ENCODE measurements at regions not wholly inside any gene's neighbourhood (a gene's known extent, or its start where the extent isn't known, plus 50 kb on each side); places are given as distances from the start of the nearest gene placed in this dataset.

- DNase-seq (ENCODE audit: low read depth): no peak
- no peak for TF ChIP-seq CTCF (conservative IDR thresholded peaks at IDR 0.05; ENCODE audit: low read depth, low read length)
- no peak overlapping the region for H3K4me3 ChIP-seq (ENCODE audit: low read length)
Observed at GRCh38 chr2:41464395-41464794, 583.4 kb upstream of the PKDCC start.

GRCh38 chr2:41475959-41476358, 571.9 kb upstream of the PKDCC start:
- no peak for TF ChIP-seq CTCF (conservative IDR thresholded peaks at IDR 0.05; ENCODE audit: low read depth, low read length)
- no peak overlapping the region for H3K4me3 ChIP-seq (ENCODE audit: low read length)
- no peak for DNase-seq (ENCODE audit: low read depth)

GRCh38 chr2:41482659-41483058, 565.2 kb upstream of the PKDCC start:
- no peak overlapping the region for H3K4me3 ChIP-seq (ENCODE audit: low read length)
- no peak for TF ChIP-seq CTCF (conservative IDR thresholded peaks at IDR 0.05; ENCODE audit: low read depth, low read length)
- DNase-seq (ENCODE audit: low read depth): no peak

GRCh38 chr2:41483226-41483625, 564.6 kb upstream of the PKDCC start:
- H3K4me3 ChIP-seq (ENCODE audit: low read length): no peak overlapping the region
- TF ChIP-seq CTCF (conservative IDR thresholded peaks at IDR 0.05; ENCODE audit: low read depth, low read length): no peak
- DNase-seq (ENCODE audit: low read depth): no peak

GRCh38 chr2:41483982-41484857, 563.6 kb upstream of the PKDCC start:
- no peak for TF ChIP-seq CTCF (conservative IDR thresholded peaks at IDR 0.05; ENCODE audit: low read depth, low read length)
- H3K4me3 ChIP-seq (ENCODE audit: low read length): no peak overlapping the region
- DNase-seq (ENCODE audit: low read depth): no peak

- H3K4me3 ChIP-seq (ENCODE audit: low read length): no peak overlapping the region
- DNase-seq (ENCODE audit: low read depth): no peak
- TF ChIP-seq CTCF (conservative IDR thresholded peaks at IDR 0.05; ENCODE audit: low read depth, low read length): no peak
Observed at GRCh38 chr2:41484858-41485234, 563.0 kb upstream of the PKDCC start.

GRCh38 chr2:41486948-41487347, 560.9 kb upstream of the PKDCC start:
- no peak for DNase-seq (ENCODE audit: low read depth)
- H3K4me3 ChIP-seq (ENCODE audit: low read length): no peak overlapping the region
- no peak for TF ChIP-seq CTCF (conservative IDR thresholded peaks at IDR 0.05; ENCODE audit: low read depth, low read length)

Measured in retinal pigment epithelial cell (primary cell).